ENCODE measurements at regions not wholly inside any gene's neighbourhood (a gene's known extent, or its start where the extent isn't known, plus 50 kb on each side); places are given as distances from the start of the nearest gene placed in this dataset.

DNA sequence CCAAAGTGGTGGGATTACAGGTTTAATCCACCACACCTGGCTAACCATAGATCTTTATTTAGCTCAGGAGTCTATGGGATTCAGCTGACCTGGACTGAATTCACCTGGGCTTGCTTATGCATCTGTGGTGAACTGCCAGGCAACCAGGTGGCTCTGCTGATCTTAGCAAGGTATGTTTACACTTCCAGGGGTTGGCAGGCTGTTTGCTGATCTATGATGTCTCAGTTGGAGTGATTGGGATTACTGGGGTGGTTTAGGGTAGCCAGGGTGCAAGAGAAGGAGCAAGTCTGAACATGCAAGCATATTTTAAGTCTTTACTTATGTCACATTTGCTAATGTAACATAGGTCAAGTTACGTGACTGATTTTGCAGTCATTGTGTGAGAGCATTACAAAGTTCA, 63.6 kb upstream of the JAK2 start:
- no peak for DNase-seq (ENCODE audit: low spot score)

DNA sequence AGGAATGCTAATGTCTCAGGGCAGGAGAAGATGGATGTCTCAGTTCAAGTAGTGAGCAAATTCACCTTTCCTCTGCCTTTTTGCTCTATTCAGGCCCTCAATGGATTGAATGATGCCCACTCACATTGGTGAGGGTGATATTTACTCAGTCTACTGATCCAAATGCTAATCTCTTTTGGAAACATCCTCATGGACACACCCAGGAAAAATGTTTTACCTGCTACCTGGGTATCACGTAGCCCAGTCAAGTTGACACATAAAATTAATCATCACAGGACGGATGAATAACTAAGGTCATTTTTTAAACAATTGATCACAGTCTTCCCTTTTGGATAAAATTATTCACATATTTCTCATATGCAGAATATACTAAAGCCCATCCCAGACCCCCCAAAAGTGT, 63.0 kb upstream of the JAK2 start:
- no peak for DNase-seq (ENCODE audit: low spot score)

DNA sequence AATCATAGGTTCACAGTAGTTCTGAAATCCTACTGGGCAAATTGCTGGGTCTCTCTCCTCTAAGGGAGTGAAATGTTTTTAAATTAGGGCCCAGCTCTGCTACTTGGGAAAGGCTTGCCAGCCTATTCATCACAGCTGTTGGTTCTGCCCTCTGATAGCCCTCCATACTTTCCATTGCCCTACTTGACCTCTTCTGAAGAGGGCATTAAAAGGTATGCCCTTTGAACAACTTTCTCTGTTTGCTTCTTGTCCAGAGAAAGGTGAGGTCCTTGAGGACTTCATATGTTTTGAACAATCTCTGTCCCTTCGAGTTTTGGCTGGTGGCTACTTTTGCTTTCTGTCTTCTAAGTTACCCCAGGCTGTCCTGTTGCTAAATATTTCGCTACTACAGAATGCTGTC, 62.3 kb upstream of the JAK2 start:
- no peak for DNase-seq (ENCODE audit: low spot score)

DNA sequence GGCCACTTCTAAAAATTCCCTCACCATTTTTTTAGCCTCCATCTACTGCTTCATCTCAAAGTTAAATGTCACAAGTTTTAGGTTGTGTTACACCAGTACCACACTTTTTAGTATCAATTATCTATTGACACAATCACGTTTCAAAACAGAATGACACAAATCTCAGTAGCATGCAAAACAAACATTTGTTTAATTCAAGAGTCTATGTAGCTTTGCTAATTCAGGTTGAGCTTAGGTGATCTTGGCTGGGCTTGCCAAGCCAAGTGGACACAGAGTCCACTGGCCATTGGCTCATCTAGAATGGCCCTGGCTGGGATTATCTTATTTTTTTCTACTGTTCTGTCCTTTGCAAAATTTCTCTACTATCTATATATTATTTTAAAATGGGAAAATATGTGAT, 61.9 kb upstream of the JAK2 start:
- no peak for DNase-seq (ENCODE audit: low spot score)

DNA sequence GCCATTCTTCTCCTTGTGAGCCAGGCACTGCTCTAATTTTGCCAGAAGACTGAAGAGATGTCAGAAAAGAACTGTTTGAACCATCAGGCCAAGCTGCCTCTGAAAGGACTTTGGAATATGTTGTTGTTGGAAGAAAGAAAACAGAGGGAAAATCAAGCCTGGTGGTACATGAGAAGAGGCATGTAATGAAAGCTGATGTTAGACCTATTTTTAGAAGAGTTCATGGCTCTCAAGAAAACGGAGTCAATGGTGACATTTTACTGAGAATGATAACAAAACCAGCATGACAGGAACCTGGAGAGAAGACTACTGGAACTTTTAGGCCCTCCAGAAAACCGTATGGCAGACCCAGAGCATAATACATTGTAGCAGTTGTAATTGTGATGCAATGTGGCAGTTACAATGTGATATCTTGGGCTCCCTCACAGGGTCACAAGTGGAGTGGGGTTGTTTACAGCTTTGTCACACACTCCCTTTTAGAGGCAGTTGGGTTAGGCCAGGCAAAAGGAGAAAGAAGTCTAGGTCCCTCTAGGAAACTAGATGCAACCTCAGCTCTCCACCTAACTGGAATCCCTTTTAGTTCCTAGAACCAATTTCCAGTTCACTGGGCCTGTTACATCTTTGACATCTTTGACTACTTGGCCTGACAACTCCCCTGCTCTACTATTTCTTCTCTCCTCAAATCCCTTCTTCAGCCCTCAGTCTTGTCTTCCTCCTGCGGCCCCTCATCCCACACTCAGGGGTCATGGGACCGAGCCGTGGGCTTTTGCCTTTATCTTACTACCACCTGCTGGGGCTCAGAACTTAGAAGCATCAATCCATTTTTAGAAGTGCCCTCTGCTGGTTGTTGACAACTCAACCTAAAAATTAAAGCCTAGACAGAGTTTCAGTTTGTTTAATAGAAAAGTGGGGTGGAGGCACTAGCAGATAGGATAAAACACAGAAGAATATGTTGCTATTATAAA, 61.2 kb upstream of the JAK2 start:
- peak; percentile 42 for DNase-seq (ENCODE audit: low spot score)

DNA sequence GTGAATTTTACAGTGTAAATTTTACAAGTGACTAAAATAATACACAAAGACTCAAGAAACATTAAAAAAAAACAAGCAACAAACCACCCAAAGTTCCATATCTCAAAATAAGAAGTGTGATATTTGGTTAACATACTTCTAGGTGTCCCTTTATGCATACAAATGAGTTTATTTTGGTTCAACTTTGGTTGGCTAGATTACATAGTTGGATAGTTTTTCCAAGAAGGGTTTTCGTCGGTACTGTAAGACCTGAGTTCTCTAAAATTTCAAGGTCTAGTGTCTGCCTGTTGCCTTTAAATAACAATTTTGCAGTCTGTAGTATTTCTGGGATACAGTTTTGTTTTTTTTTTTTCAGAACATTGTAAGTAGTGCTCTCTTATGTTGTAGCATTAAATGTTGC, 58.8 kb upstream of the JAK2 start:
- no peak for DNase-seq (ENCODE audit: low spot score)

DNA sequence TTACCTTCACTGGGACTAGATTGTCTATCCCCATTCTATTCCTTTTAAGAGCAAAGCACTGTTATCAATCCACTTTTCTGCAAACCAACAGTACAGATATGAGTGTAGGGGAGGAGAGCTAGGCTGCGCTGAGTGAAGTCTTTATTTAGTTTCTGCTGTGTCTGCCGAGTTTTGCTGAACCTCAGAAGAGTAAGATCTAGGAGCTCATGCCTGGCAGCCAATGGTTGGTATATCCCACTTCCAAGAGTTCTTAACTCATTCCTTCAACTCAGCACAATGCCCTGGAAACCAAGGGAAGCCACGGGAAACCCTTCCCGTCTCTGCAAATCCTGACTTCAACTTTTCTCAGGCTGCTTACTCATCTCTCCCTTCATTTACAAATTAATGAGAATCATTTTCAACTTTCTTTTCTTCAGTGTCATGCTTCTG, 58.0 kb upstream of the JAK2 start:
- DNase-seq (ENCODE audit: low spot score) = no peak

DNA sequence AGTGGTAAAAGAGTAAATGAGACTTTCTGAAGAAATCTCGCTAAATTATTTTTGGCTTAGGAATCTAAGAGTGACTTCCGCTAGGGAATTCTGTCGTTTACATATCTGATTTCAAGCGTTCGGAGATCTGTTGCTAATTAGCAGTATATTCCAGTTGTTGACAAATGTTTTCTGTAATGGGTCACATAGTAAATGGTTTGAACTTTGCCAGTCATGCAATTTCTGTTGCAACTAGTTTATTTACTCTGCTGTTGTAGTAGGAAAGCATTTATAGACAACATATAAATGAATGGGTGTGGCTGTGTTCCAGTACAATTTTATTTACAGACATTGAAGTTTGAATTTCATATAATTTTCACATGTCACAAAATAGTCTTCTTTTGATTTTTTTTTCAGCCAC, 57.4 kb upstream of the JAK2 start:
- DNase-seq (ENCODE audit: low spot score) = no peak

DNA sequence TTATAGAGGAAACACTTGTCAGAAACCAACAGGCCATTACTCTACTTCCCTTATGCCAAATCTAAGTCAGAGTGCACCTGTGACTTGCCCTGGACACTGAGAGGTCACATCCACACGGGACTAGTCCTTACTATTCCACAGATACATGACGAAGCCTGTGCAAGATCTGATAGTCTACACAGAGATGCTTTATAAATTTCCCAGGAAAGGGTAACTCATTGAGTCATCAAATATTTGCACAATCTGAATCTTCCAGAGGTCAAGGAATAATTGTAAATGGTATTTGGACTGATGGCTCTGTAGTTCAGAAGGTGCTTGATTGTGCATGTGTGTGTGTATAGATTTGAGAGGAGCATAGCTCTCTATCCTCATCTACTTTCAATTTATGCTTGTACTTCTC, 55.2 kb upstream of the JAK2 start:
- no peak for DNase-seq (ENCODE audit: low spot score)

DNA sequence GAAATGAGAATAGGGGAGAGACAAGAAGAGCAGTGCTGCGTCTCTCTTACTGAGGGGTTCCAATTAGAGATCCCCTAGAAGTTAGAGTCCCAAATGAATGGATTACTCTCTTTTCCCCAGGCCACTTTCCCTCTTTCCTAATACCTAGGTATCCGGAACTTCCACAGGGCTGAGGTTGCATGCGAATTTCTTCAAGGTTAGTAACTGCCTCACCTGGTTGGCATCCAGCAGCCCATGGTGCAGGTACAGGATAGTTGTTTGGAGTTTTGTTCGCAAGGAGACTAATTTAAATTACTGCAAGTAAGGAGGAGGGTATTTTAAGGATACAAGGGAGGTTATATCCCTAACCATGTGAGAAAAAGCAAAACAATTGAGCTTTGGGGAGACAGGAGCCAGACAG, 52.4 kb upstream of the JAK2 start:
- DNase-seq (ENCODE audit: low spot score) = no peak

DNA sequence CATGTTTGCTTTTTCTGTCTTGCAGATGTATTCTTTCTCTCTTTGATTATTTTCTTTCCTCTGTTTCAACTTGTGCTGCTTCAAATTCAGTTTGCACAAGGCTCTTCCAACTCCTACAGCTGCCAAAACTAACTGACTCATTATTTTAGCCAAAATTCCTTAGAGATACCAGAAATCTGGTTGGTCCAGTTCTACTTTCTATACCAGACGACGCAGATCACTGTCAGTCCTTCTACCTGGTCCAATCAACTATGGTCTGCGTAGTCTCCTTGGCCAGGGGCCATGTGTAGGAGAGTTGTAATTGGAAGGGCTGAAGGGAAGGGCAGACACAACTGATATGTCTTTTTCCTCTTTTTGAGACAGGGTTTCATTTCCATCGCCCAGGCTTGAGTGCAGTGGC, 51.9 kb upstream of the JAK2 start:
- DNase-seq (ENCODE audit: low spot score) = no peak

DNA sequence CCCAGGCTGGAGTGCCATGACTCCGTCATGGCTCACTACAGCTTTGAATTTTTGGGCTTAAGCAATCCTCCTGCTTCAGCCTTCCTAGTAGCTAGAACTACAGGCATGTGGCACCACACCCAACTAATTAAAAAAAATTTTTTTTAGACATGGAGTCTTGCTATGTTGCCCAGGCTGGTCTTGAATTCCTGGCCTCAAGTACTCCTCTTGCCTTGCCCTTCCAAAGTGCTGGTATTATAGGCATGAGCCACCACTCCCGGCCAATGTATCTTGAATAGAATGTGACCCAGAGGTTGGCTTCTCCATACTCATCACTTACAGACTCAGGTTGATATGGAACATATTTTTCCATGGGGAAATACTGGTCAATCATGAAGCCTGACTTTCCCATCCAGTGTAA, 51.2 kb upstream of the JAK2 start:
- DNase-seq (ENCODE audit: low spot score) = no peak

DNA sequence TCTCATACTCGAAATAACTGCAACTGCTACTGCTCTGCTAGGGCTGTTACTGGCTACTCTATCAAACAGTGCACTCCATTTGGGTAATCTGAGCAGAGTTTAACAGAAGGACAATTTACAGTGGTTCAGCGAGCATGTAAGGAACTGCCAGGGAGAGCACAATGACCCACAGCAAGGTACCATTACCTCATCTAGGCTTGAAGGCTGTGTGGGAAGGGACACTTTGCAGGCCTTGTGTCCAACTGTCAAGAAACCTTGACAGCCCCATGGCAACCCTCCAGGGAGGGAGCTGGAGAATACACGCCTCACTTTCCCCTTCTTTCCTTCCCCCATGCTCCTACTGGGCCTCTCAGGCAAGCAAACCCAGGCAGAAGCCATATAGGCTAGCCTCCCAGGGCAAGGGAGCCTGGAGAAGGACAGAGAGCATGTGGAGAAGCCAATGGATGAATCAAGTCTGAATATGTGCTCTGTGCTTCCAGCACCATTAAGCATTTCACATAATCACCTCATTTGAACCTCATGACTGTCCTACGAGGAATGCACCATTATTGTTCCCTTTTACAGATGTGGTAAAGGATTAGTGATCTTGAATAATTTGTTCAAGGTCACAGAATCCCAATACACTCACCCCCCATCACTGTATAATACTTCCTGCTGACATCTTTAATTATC, 49.9 kb upstream of the JAK2 start:
- DNase-seq (ENCODE audit: low spot score) = no peak

Measured in CD4-positive, alpha-beta T cell treated with Interleukin-2 at 100 ng/mL for 4 hours (primary cell).